ENCODE measurements at regions not wholly inside any gene's neighbourhood (a gene's known extent, or its start where the extent isn't known, plus 50 kb on each side); places are given as distances from the start of the nearest gene placed in this dataset.

DNA sequence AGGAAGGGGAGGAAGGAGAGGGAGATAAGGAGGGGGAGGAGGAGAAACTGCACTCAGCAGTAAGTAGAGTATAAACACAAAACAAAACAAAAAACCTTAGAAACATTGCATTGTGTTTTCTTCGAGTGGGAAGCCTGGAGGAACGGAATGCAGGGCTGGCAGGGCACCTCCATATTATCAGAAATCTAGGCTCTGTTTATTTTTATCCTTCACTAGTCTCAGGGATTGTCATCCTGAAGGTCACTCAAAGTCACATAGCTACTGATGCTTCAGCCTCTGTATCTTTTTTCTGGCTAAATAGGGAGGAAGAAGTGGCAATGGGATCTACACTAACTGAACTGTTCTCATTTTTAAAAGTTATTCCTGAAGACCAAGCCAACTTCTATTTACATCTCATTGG, 467.8 kb downstream of the KCTD12 start:
- TF ChIP-seq POLR2AphosphoS5 (IDR thresholded peaks at IDR 0.05) (no peak), CTCF (IDR thresholded peaks at IDR 0.05) (no peak), POLR2A (IDR thresholded peaks at IDR 0.05) (no peak)

All from sigmoid colon (tissue), 4 donors.